GM19372 (cell line): ENCODE measurements at regions not wholly inside any gene's neighbourhood (a gene's known extent, or its start where the extent isn't known, plus 50 kb on each side); places are given as distances from the start of the nearest gene placed in this dataset.
A peak's percentile ranks its signal among the peaks of the same experiment; 100 is the strongest.
"Not testable (repeated sequence)": the region's sequence is repeated elsewhere in the genome, so short reads cannot be mapped to it uniquely, and the experiment has no call there.

Experiments used
- ATAC-seq: cut with Tn5 transposase; IDR thresholded peaks from one replicate; pipeline ENCODE4 v1.9.1; 2021; ENCODE audit warnings: mild to moderate bottlenecking, low read depth, moderate library complexity; ENCODE audit not compliant: unreplicated experiment

DNA sequence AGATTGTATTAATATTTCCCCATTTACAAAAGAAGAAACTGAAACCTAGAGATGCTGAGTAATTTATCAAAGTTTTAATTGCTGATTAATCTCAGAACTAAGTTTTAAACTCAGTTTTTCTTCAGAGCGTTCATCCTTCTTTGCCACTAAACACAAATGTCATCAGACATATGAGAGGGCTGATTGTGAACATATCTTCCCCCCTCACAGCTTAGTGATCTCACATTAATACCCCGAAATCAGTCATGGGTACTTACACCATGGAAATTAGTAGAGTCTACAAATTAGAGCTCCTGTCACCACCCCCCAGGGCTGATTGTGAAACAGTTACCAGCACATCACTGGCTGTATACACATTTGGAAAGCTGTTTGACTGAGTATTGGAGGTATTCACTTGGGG, 189.3 kb upstream of the SGO1 start:
- no peak for ATAC-seq

DNA sequence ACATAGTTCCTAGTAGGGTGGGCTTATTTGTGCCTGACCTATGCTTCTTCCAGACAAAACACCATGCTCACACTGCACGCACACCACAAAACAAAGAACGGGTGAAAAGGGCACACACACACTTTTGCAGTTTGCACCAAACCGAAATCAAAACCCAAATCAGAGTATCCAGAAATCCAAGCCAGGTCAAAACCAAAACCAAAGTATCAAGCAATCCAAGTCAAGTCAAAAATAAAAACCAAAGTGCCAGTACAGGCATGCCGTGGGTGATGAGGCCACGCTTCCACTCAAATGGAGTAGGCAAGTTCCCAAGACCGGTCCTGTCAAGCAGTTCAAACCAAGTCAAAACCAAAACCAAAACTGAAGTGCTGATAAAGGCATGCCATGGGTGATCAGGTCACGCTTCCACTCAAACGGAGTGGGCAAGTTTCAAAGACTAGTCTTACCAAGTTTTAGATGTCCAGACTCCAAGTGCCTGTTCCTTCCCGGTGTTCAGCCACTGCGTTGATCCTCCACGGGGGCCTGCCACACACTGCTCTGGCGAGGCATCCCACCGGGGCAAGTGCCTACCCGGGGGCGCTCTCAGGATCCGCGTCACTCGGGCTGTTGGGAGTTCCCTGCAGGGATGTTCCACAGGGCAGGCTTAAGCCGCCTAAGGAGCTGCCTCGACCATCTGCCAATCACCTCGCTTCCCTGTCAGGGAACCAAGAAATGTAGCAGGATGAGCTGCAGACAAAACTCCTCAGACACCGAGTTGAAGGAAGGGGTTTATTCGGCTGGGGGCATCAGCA, 184.5 kb upstream of the SGO1 start:
- not testable (repeated sequence) for ATAC-seq

DNA sequence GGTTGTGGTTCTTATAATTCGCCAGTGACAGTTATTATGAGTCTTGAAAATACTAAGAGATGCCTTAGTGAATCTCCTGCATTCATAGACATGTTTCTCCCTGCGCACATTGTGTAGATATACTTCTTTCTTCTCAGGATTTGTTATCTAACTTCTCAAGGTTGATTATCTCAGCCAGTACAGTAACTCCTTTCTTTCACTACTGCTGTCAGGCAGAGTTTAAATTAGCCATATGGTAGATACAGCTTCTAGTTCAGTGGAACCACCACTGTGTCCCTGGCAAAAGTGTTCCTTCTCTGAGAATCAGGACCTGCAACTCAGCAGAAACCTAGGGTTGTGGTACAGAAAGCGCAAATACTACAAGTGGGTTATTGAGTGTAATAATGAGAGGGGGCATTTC, 175.0 kb upstream of the SGO1 start:
- ATAC-seq: no peak

DNA sequence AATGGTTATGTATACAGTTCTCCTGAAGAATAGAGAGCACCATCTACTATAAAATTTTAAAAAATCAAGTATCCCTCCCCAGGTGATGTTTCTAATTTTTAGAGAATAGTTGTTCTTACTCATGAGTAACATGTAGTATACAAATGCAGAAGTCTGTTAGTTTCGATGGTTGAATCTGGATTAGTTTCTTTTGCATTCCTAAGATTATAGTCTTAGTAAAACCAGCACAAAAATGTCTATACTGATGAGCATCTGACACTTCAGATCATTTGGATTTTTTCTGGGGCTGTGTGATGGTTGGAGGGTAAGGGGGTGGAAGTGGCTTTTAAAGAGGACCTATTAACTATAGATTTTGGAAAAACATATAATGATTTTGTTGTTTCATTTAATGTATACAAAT, 167.3 kb upstream of the SGO1 start:
- ATAC-seq: no peak

DNA sequence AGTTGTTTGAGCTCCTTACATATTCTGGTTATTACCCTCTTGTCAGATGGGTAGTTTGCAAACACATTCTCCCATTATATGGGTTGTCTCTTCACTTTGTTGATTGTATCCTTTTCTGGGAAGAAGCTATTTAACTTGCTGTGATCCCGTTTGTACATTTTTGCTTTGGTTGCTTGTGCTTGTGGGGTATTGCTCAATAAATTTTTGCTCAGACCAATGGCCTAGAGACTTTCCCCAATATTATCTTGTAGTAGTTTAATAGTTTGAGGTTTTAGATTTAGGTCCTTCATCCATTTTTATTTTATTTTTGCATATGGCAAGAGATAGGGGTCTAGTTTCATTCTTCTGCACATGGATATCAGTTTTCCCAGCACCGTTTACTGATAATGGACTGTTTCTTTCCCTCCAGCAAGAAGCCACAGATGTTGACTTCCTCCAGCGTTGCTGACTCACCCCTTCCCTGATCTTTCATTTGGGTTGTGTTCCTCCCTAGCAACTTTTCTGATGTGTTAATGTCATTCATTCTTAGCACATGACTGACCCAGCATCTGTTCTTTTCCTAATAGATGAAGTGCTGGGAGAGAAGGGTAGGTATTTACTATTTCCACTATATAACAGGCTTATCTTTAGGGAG, 166.7 kb upstream of the SGO1 start:
- ATAC-seq: no peak

DNA sequence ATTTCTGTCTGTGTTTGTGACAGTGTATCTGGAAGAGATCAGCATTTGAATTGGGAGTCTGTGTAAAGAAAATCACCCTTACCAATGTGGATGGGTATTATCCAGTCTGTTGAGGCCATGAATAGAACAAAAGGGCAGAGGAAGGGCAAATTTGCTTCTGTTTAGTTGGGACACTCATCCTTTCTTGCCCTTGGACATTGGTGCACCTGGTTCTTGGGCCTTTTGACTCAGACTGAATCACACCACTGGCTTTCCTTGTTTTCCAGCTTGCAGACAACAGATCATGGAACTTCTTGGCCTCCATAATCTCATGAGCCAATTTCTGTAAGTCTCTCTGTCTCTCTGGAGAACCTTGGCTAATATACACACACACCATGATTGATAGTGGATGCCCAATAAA, 164.4 kb upstream of the SGO1 start:
- no peak for ATAC-seq

DNA sequence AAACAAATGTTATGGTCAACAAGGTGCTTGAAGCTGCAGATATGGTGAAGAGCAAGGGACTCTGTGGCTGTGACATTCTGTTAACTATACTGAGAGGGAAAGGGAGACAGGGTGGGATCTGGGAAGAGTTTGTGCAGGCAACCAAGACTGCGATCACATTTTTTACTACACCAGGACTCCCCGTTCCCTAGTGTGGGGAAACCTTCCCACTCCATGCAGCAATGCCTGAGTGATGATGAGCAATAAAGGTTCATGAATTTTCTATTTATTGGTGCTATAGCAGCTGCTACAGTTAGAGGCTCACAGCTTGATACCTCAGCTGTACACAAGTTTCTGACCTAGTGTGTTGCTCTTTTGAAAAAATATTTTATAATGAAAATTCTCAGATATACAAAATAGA, 160.9 kb upstream of the SGO1 start:
- ATAC-seq: no peak

DNA sequence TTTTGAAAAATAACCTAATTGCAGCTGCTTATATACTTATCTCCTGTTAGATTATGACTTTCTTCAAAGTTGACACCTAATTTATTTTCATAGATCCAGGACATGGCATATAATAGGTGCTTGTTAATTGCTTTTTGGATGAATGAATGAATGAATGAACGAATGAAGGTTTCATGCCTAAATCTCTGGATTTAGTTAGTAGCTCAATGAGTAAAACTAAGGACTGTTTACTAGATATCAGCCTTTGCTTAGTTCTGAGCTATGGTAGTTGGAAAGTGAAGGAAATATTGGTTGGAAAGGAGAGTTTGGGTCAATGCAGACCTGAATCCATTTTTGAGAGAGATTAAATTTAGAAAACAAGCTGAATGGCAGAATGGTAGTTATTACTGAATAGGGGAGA, 160.4 kb upstream of the SGO1 start:
- no peak for ATAC-seq

DNA sequence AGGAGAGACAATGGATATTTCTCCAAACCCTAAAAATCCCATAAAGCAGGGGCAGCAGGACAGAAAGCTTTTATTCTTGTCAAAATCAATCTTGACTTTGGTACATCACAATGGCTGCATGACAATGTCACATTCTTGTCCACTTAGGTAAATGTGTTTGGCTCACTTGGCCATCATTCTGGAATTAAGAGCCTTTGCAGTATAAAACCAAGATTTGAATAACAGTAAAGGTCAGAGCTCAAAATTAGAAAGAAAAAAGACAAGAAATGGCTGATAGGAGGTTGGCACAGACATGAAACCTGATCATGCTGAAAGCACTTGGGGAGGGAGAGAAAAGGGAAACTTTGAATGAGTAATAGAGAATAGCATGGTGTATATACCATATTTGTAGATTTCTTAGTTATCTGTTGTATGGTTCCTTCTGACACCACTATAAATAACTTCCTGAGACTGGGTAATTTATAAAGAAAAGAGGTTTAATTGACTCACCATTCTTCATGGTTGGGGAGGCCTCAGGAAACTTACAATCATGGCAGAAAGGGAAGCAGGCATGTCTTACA, 158.5 kb upstream of the SGO1 start:
- ATAC-seq: no peak

DNA sequence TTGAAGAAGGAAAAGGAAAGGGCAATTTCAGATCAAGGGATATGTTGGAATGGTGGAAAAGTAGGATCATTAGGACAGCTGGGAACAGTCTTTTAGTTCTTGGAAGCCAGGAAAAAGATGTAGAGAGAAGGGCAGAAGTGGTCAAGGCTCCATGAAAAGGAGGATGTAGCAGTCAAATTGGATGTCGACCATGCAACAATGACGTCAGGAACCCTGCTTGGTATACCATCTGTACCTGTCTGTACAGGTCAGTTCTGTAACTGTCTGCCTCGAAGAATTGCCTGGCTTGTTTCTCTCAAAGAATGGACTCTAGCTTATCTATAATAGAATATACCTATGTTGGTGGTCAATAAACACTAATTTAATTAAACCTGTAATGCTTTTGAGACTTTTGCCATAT, 157.8 kb upstream of the SGO1 start:
- ATAC-seq: no peak

DNA sequence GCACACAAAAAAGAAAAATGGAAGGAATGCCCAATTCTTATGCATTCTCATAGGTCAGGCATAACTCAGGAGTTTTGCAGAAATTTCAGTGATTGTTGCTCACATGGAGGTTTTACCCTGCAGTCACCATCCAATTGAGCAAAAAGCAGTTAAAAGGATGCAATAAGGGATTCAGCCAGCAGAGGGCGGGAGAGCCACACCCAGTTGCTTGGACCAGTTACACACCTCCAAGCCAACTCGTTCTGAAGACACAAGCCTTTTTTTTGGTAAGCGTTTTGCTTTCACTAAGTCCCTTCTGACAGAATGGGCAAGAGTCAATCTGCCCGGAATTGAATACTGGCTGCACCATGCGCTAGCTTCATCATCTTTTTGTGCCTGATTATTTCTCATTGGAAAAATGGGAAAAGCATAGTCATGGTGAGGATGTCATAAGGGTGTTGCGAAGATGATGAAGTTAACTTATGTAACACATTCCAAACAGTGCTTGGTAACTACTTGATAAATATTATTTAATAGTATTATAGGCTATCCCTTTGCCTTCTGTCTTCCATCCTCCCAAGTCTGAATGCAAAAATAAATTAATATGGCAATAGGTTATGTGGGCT, 154.4 kb upstream of the SGO1 start:
- peak; percentile 84 for ATAC-seq

DNA sequence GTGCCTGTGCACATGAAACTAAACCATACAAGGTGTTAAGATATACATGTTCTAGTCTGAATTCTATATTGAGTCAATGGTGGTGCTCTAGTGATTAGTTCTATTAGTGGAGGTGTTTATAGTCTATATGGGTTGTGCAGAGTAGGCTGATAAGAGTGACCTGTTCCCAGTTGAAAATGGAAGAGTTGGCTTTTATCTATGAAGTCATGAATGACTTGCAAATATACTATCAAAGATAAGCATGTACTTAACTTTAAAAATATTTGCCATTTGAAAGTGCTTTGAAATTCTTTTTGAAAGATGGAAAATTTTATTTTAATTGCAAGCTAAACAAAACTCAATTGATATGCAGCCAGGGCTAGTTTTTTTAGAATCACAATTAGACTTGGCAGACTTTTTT, 150.6 kb upstream of the SGO1 start:
- ATAC-seq: no peak

DNA sequence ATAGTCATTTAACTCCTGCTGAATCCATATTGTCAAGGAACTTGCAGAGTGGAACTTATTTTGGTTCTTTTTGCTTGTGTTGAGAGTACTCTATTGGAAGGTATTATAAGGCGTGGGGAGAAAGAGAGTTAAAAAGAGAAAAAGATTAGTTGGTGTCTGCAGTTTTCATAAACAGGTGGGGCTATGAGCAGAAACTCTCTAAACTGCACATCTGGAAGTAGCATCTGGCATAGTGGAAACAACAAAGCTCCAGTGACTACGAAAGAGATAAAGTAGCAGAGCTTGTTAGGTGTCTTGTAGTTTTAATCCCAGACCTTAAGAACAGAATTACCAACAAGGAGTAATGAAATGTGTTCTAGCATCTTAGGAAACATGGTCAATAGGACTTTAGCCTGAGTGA, 148.8 kb upstream of the SGO1 start:
- no peak for ATAC-seq

DNA sequence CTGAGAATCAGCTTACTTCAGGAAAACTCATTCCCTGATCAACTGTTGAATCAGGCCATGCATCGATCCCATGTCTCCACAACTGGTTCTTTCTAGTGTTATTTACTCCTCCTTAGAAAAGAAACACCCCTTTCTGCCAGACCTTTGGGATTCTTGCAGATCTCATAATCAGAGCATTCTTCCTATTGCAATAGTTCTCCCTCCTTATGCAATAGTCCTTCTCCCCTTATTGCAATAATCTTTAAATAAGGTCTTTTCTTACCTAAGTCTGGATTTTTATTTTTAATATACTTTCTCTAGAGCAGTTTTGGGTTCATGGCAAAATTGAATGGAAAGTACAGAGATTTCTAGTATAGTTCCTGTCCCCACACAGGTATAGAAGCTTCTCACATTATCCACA, 141.9 kb upstream of the SGO1 start:
- ATAC-seq: no peak

DNA sequence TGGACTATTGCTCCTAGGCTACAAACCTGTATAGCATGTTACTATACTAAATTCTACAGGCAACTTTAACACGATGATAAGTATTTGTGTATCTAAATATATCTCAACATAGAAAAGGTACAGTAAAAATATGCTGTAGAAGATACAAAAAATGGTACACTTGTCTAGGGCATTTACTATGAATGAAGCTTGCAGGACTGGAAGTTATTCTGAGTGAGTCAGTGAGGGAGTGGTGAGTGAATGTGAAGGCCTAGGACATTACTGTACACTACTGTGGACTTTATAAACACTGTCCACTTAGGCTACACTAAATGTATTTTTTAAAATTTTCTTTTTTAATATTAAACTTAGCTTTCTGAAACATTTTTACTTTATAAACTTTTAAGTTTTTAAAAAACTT, 140.5 kb upstream of the SGO1 start:
- ATAC-seq: no peak

DNA sequence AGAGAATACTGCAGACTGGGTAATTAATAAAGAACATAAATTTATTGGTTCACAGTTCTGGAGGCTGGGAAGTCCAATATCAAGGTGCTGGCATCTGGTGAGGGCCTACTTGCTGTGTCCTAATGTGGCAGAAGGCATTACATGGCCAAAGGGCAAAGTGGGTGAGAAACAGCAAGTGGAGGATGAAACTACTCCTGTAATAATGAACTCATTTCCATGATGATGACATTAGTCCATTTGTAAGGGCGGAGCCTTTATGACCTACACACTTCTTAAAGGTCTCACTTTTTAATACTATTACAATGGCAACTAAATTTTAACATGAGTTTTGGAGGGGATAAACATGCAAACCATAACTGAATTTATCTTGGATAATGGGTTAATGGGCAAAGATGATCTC, 139.6 kb upstream of the SGO1 start:
- ATAC-seq: no peak

DNA sequence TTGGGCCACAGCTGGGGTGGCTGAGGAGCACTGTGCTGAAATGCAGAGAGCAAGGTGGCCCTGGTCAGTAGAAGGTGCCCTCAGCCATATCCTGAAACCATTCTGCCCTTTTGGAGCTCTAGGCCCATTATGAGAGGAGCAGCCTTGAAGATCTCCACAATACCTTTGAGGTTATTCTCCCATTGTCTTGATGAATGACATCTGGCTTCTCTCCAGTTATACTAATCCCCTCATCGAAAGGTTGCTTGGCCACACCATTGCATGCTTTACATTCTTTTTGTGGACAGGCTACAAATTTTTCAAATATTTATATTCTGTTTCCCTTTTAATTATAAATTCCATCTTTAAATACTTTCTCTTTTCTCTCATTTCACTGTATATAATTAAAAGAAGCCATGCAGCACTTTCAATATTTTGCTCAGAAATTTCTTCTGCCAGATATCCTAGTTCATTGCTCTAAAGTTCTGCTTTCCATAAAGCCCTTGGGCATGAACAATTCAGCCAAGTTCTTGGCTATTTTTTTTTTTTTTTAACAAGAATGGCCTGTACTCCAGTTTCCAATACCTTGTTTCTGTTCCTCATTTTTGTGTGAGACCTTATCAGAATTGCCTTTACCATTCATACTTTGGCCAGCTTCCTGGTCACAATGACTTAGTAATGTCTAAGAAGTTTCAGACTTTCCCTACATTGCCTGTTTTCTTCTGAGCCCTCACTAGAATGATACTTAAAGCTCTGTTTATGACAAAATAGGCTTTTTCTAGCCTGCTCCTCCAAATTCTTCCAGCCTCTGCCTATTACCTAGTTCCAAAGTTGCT, 138.9 kb upstream of the SGO1 start:
- ATAC-seq: peak; percentile 99

DNA sequence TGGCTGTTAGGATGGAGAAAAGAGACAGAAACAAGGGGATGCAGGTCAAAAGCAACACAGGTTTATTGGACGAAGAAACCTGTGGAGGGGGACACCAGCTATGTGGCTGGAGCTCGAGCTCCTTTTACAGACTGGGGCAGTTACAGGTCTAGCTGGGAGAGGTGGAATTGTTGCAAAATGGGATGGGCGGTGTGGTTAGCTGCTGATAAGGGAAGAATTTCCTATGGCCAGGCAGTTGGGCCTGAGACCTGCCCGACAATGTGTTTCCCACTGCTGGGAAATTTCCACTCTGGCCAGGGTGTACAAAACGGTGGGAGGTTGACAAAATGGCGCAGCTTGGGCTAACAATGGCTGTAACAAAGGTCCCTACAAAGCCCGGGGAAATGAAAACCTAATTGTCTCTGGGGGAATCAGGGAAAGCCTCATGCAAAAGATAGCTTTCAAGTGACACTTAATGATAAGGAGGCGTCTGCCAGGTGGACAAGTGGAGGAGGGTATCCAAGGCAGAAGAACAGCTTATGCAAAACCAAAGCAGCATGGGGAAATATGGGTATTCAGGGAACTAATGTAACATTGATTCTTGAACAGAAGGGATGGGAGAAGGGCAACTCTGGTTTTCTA, 137.4 kb upstream of the SGO1 start:
- ATAC-seq: no peak

DNA sequence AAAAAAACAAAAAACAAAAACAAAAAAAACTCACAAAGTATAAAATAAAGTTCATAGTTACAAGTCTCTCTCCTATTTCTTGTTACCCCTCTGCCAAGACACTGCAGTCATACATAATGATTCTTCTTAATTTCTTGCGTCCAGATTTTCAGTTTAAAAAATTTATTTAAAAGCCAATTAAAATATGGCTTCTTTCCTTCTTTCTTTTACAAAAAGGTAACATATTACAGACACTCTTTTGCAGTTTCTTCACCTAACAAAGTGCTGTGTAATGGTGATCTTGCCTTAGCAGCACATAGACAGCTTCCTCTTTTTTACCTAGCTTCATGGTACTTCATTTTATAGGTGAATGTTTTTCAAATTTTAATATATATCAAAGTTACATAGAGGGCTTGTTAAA, 136.1 kb upstream of the SGO1 start:
- no peak for ATAC-seq

DNA sequence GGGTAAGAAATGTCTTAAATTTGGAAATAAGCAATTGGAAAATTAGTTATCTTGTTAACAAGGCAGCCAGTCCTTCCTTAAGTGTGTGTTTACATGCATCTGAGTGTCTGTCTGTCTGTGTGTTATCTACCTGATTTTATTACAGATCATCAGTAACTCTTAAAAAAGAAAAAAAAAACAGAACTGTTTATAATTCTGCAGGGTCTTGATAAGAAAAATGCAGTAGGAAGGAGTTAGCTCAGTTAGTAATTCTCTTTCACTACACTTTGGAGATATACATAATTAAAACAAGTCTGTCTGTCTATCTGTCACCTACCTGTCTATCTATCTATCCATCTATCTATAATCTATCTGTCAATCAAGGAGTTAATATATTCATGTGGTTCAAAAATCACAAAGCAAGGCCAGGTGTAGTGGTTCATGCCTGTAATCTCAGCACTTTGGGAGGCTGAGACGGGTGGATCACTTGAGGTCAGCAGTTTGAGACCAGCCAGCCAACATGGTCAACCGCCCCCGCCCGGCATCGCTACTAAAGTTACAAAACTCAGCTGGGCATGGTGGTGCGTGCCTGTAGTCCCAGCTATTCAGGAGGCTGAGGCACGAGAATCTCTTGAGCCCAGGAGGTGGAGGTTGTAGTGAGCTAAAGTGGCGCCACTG, 135.5 kb upstream of the SGO1 start:
- no peak for ATAC-seq
